ENCODE measurements at regions not wholly inside any gene's neighbourhood (a gene's known extent, or its start where the extent isn't known, plus 50 kb on each side); places are given as distances from the start of the nearest gene placed in this dataset.

GRCh38 chr7:119925581-119926289 lies 347.2 kb upstream of the KCND2 start:
- TF ChIP-seq POLR2A (IDR thresholded peaks at IDR 0.05) = no peak
- TF ChIP-seq, protein P1, sequence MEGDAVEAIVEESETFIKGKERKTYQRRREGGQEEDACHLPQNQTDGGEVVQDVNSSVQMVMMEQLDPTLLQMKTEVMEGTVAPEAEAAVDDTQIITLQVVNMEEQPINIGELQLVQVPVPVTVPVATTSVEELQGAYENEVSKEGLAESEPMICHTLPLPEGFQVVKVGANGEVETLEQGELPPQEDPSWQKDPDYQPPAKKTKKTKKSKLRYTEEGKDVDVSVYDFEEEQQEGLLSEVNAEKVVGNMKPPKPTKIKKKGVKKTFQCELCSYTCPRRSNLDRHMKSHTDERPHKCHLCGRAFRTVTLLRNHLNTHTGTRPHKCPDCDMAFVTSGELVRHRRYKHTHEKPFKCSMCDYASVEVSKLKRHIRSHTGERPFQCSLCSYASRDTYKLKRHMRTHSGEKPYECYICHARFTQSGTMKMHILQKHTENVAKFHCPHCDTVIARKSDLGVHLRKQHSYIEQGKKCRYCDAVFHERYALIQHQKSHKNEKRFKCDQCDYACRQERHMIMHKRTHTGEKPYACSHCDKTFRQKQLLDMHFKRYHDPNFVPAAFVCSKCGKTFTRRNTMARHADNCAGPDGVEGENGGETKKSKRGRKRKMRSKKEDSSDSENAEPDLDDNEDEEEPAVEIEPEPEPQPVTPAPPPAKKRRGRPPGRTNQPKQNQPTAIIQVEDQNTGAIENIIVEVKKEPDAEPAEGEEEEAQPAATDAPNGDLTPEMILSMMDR (IDR thresholded peaks at IDR 0.05) = no peak

Measured in breast epithelium (tissue), 3 donors.